ENCODE measurements at regions not wholly inside any gene's neighbourhood (a gene's known extent, or its start where the extent isn't known, plus 50 kb on each side); places are given as distances from the start of the nearest gene placed in this dataset.
"Not testable (repeated sequence)": the region's sequence is repeated elsewhere in the genome, so short reads cannot be mapped to it uniquely, and the experiment has no call there.

- no peak for DNase-seq (ENCODE audit: low read depth)
Measured at GRCh38 chr3:35141406-35141805, 497.9 kb upstream of the ARPP21 start.

GRCh38 chr3:35144011-35144410 lies 495.3 kb upstream of the ARPP21 start:
- DNase-seq (ENCODE audit: low read depth) = no peak

GRCh38 chr3:35146256-35147035 lies 492.9 kb upstream of the ARPP21 start:
- DNase-seq (ENCODE audit: low read depth) = not testable (repeated sequence)

GRCh38 chr3:35183927-35184675 lies 455.2 kb upstream of the ARPP21 start:
- no peak for DNase-seq (ENCODE audit: low read depth)

- DNase-seq (ENCODE audit: low read depth) = no peak
Measured at GRCh38 chr3:35184775-35185174, 454.6 kb upstream of the ARPP21 start.

GRCh38 chr3:35187908-35188307 lies 451.4 kb upstream of the ARPP21 start:
- no peak for DNase-seq (ENCODE audit: low read depth)

- DNase-seq (ENCODE audit: low read depth) = no peak
Measured at GRCh38 chr3:35194666-35195065, 444.7 kb upstream of the ARPP21 start.

- DNase-seq (ENCODE audit: low read depth) = no peak
Measured at GRCh38 chr3:35198857-35199256, 440.5 kb upstream of the ARPP21 start.

- no peak for DNase-seq (ENCODE audit: low read depth)
Measured at GRCh38 chr3:35200056-35200455, 439.3 kb upstream of the ARPP21 start.

- no peak for DNase-seq (ENCODE audit: low read depth)
Measured at GRCh38 chr3:35201211-35201610, 438.1 kb upstream of the ARPP21 start.

GRCh38 chr3:35215525-35216500 lies 423.5 kb upstream of the ARPP21 start:
- DNase-seq (ENCODE audit: low read depth) = no peak

GRCh38 chr3:35216501-35217266 lies 422.6 kb upstream of the ARPP21 start:
- no peak for DNase-seq (ENCODE audit: low read depth)

- no peak for DNase-seq (ENCODE audit: low read depth)
Measured at GRCh38 chr3:35223632-35224394, 415.5 kb upstream of the ARPP21 start.

GRCh38 chr3:35224565-35225295 lies 414.6 kb upstream of the ARPP21 start:
- DNase-seq (ENCODE audit: low read depth) = no peak

GRCh38 chr3:35241236-35241635 lies 398.1 kb upstream of the ARPP21 start:
- DNase-seq (ENCODE audit: low read depth) = no peak

GRCh38 chr3:35254917-35255316 lies 384.4 kb upstream of the ARPP21 start:
- DNase-seq (ENCODE audit: low read depth) = no peak

GRCh38 chr3:35257641-35258040 lies 381.7 kb upstream of the ARPP21 start:
- no peak for DNase-seq (ENCODE audit: low read depth)

GRCh38 chr3:35262406-35262805 lies 376.9 kb upstream of the ARPP21 start:
- no peak for DNase-seq (ENCODE audit: low read depth)

- no peak for DNase-seq (ENCODE audit: low read depth)
Measured at GRCh38 chr3:35263477-35263876, 375.8 kb upstream of the ARPP21 start.

- DNase-seq (ENCODE audit: low read depth) = not testable (repeated sequence)
Measured at GRCh38 chr3:35266065-35266464, 373.3 kb upstream of the ARPP21 start.

All from CMK (cell line).